ENCODE measurements at regions not wholly inside any gene's neighbourhood (a gene's known extent, or its start where the extent isn't known, plus 50 kb on each side); places are given as distances from the start of the nearest gene placed in this dataset.

GRCh38 chr4:119841361-119841760 lies 212.8 kb upstream of the PDE5A start:
- no peaks in the 10 kb centered on the region for H3K27me3 ChIP-seq (ENCODE audit: control insufficient read depth in 2 of 2, insufficient read depth in 2 of 2, low read length in 2 of 2)
- no peak overlapping the region for H3K9ac ChIP-seq (ENCODE audit: insufficient read depth in 1 of 2, low read depth in 2 of 2, low read length in 2 of 2)
- no peak overlapping the region for H3K4me2 ChIP-seq (ENCODE audit: insufficient read depth, low read length)
- CTCF ChIA-PET (ENCODE audit: low intra/inter-chr PET ratio) = no interaction called here
- ATAC-seq = no peak
- no peaks in the 10 kb centered on the region; the same call in 1 of the 2 replicates for H3K9me3 ChIP-seq (replicated peaks; ENCODE audit: control insufficient read depth, insufficient read depth, low read depth, low read length)
- no peaks in the 10 kb centered on the region for H4K20me1 ChIP-seq (replicated peaks; ENCODE audit: control insufficient read depth, insufficient read depth, low read length)
- H2AFZ ChIP-seq (ENCODE audit: low read depth, low read length) = no peak overlapping the region
- FAIRE-seq = no peak
- no TSS peak for BruUV-seq (replicated peaks)
- in situ Hi-C loops (cut with MboI) = no loop called here
- POLR2A ChIA-PET = no interaction called here
- no peaks in the 10 kb centered on the region for H3K9me1 ChIP-seq (ENCODE audit: control insufficient read depth, insufficient read depth, low read length)
- intact Hi-C loops (cut with micrococcal nuclease) = no loop called here
- no peak for DNase-seq (ENCODE audit: extremely low read depth in 1 of 4, low spot score in 3 of 4)
- H3K4me3 ChIP-seq = no peak overlapping the region
- no peak overlapping the region for H3K27ac ChIP-seq (ENCODE audit: extremely low read depth, low read depth, low read length)
- H3K36me3 ChIP-seq (ENCODE audit: control insufficient read depth, insufficient read depth, low read length) = no peaks in the 10 kb centered on the region
- no peaks in the 10 kb centered on the region for H3K79me2 ChIP-seq (ENCODE audit: control insufficient read depth, insufficient read depth, low read length)
- H3K4me1 ChIP-seq (replicated peaks in 1 of 2; ENCODE audit: control insufficient read depth in 2 of 2, insufficient read depth in 2 of 2, low read length in 2 of 2) = no peaks in the 10 kb centered on the region
- TF ChIP-seq CBX2 (IDR thresholded peaks at IDR 0.05; ENCODE audit: insufficient read depth, low read length, poor library complexity, severe bottlenecking) = no peak
- TF ChIP-seq ZNF316 (IDR thresholded peaks at IDR 0.05) = no peak
- TF ChIP-seq ZNF449 (CRISPR knock-in tag; IDR thresholded peaks at IDR 0.05) = no peak
- TF ChIP-seq FOXJ2 (tag; IDR thresholded peaks at IDR 0.05) = no peak
- TF ChIP-seq, protein P1, sequence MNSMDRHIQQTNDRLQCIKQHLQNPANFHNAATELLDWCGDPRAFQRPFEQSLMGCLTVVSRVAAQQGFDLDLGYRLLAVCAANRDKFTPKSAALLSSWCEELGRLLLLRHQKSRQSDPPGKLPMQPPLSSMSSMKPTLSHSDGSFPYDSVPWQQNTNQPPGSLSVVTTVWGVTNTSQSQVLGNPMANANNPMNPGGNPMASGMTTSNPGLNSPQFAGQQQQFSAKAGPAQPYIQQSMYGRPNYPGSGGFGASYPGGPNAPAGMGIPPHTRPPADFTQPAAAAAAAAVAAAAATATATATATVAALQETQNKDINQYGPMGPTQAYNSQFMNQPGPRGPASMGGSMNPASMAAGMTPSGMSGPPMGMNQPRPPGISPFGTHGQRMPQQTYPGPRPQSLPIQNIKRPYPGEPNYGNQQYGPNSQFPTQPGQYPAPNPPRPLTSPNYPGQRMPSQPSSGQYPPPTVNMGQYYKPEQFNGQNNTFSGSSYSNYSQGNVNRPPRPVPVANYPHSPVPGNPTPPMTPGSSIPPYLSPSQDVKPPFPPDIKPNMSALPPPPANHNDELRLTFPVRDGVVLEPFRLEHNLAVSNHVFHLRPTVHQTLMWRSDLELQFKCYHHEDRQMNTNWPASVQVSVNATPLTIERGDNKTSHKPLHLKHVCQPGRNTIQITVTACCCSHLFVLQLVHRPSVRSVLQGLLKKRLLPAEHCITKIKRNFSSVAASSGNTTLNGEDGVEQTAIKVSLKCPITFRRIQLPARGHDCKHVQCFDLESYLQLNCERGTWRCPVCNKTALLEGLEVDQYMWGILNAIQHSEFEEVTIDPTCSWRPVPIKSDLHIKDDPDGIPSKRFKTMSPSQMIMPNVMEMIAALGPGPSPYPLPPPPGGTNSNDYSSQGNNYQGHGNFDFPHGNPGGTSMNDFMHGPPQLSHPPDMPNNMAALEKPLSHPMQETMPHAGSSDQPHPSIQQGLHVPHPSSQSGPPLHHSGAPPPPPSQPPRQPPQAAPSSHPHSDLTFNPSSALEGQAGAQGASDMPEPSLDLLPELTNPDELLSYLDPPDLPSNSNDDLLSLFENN (IDR thresholded peaks at IDR 0.05; ENCODE audit: low read depth in 2 of 2, low read length in 2 of 2) = no peak
- TF ChIP-seq CTCF (IDR thresholded peaks at IDR 0.05 in 2 of 3, conservative IDR thresholded peaks at IDR 0.05 in 1 of 3; ENCODE audit: insufficient read depth in 2 of 3, low read depth in 1 of 3, low read length in 3 of 3) = no peak
- no peak for TF ChIP-seq LCOR (CRISPR knock-in tag; IDR thresholded peaks at IDR 0.05)
- no peak for TF ChIP-seq NONO (IDR thresholded peaks at IDR 0.05; ENCODE audit: low read depth in 2 of 2, low read length in 1 of 2)
- no peak for TF ChIP-seq NFE2 (IDR thresholded peaks at IDR 0.05; ENCODE audit: low read depth)
- no peak for TF ChIP-seq JUND (IDR thresholded peaks at IDR 0.05; ENCODE audit: borderline replicate concordance, low read depth, low read length)
- no peak for TF ChIP-seq JUND (tag; IDR thresholded peaks at IDR 0.05; ENCODE audit: borderline replicate concordance, low read depth, low read length)
- TF ChIP-seq ZNF584 (CRISPR knock-in tag; IDR thresholded peaks at IDR 0.05; ENCODE audit: low read depth) = no peak
- TF ChIP-seq, protein P2, sequence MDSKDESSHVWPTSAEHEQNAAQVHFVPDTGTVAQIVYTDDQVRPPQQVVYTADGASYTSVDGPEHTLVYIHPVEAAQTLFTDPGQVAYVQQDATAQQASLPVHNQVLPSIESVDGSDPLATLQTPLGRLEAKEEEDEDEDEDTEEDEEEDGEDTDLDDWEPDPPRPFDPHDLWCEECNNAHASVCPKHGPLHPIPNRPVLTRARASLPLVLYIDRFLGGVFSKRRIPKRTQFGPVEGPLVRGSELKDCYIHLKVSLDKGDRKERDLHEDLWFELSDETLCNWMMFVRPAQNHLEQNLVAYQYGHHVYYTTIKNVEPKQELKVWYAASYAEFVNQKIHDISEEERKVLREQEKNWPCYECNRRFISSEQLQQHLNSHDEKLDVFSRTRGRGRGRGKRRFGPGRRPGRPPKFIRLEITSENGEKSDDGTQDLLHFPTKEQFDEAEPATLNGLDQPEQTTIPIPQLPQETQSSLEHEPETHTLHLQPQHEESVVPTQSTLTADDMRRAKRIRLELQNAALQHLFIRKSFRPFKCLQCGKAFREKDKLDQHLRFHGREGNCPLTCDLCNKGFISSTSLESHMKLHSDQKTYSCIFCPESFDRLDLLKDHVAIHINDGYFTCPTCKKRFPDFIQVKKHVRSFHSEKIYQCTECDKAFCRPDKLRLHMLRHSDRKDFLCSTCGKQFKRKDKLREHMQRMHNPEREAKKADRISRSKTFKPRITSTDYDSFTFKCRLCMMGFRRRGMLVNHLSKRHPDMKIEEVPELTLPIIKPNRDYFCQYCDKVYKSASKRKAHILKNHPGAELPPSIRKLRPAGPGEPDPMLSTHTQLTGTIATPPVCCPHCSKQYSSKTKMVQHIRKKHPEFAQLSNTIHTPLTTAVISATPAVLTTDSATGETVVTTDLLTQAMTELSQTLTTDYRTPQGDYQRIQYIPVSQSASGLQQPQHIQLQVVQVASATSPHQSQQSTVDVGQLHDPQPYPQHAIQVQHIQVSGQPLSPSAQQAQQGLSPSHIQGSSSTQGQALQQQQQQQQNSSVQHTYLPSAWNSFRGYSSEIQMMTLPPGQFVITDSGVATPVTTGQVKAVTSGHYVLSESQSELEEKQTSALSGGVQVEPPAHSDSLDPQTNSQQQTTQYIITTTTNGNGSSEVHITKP (IDR thresholded peaks at IDR 0.05; ENCODE audit: partially characterized antibody) = no peak

Measured in K562 (cell line).